AG04450 (cell line): ENCODE measurements at regions not wholly inside any gene's neighbourhood (a gene's known extent, or its start where the extent isn't known, plus 50 kb on each side); places are given as distances from the start of the nearest gene placed in this dataset.

ENCODE experiments used
- CTCF ChIA-PET: fragments of 300-600, 350-600 bp; formaldehyde crosslinking; extraction: SDS; loops from one replicate; lab custom pipeline; 2022; ENCODE audit warnings: antibody characterized with exemption, inconsistent platforms; lab: Charles Lee
- POLR2A ChIA-PET: fragments of 350-600 bp; formaldehyde crosslinking; extraction: SDS; loops from one replicate; lab custom pipeline; 2021; ENCODE audit warnings: antibody characterized with exemption, inconsistent platforms; lab: Yijun Ruan, JAX
- DNase-seq: peaks from one replicate; pipeline ENCODE4 v3.0.0-alpha.2; 2011; ENCODE audit warnings: low read depth, low spot score
- H3K27ac ChIP-seq: one replicate; pipeline ENCODE4 v1.5.1; 2012; ENCODE audit warnings: low read depth, low read length, control low read depth
- H3K27me3 ChIP-seq: one replicate; pipeline ENCODE4 v1.6.0; 2012; ENCODE audit warnings: low read length; ENCODE audit not compliant: control insufficient read depth, insufficient read depth
- H3K4me3 ChIP-seq: 2 replicates; pipeline ENCODE4 v1.5.1; 2011; ENCODE audit warnings: mild to moderate bottlenecking, low read depth, low read length, control low read depth
- H3K9me3 ChIP-seq: 2 replicates; pipeline ENCODE4 v1.5.1; 2012; ENCODE audit warnings: low read length; ENCODE audit not compliant: control insufficient read depth, insufficient read depth
- TF ChIP-seq, protein P1 (sequence below): IDR thresholded peaks from 2 replicates; pipeline ENCODE4 v1.5.1; 2011; ENCODE audit warnings: low read depth, low read length, control low read depth, inconsistent platforms

DNA sequence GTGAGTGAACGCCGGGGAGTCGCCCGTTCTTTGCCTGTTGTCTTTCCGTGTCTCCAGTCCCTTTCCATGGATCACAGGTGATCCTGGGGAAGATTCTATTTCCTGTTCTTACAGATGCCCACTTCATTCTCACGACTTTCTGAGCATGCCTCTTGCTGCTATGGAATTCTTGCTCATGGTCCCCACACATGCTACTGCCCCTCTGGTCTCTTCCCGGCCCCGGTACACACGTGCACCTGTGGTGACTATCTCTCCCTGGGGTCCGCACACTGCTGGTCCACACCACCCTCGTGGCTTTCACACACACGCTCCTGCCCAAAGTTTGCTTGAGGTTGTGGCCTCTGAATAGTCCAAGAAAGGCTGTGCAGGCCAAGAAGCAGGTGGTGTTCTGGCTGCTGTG is 67.9 kb upstream of the ALKAL2 start:
- TF ChIP-seq, protein P1, sequence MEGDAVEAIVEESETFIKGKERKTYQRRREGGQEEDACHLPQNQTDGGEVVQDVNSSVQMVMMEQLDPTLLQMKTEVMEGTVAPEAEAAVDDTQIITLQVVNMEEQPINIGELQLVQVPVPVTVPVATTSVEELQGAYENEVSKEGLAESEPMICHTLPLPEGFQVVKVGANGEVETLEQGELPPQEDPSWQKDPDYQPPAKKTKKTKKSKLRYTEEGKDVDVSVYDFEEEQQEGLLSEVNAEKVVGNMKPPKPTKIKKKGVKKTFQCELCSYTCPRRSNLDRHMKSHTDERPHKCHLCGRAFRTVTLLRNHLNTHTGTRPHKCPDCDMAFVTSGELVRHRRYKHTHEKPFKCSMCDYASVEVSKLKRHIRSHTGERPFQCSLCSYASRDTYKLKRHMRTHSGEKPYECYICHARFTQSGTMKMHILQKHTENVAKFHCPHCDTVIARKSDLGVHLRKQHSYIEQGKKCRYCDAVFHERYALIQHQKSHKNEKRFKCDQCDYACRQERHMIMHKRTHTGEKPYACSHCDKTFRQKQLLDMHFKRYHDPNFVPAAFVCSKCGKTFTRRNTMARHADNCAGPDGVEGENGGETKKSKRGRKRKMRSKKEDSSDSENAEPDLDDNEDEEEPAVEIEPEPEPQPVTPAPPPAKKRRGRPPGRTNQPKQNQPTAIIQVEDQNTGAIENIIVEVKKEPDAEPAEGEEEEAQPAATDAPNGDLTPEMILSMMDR, result no peak
- H3K27ac ChIP-seq, result no peak overlapping the region
- DNase-seq, result no peak
- H3K27me3 ChIP-seq, result no peaks in the 10 kb centered on the region
- POLR2A ChIA-PET, result no interaction called here
- peaks cover 36% of the 10 kb centered on the region for H3K9me3 ChIP-seq
- CTCF ChIA-PET, result no interaction called here
- no peak overlapping the region for H3K4me3 ChIP-seq

DNA sequence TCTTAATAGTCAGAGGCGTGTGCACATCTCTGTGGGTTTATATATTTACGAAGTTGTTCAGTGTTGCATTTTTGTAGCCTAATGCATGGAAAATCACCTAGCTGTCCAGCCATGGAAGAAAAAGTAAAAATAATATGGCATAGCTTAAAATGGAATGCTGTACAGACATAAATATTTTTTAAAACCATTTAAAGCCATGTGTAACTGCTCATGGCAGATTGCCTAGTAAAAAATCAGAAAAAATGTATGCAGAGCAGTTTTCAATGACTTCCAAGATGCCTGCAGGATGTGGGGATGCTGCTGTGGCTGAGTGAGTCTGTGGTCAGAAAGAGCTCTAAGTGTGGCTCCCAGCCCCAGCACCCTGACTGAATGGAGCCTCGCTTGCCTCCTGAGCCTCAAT is 64.8 kb upstream of the ALKAL2 start:
- ChIA-PET CTCF (no interaction called here), POLR2A (no interaction called here)
- TF ChIP-seq, protein P1, result no peak
- H3K27ac ChIP-seq, result no peak overlapping the region
- no peak for DNase-seq
- H3K9me3 ChIP-seq, result peaks cover 33% of the 10 kb centered on the region
- H3K4me3 ChIP-seq, result no peak overlapping the region
- no peaks in the 10 kb centered on the region for H3K27me3 ChIP-seq

DNA sequence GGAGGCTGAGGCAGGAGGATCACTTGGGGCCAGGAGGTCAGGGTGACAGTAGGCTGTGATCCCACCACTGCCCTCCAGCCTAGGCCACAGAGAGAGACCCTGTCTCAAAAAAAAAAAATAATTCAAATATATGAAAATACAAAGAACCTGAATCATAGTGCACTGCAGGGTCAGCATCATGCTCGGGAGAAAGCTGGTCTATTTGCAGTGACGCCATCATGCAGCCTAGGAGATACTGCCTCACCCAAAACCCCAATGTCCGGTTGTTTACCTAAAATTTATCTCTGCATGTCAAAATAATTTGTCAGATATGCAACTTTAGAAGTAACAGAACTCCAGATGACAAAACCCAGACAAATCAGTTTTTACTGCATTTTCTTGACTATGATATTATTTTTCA is 61.5 kb upstream of the ALKAL2 start:
- POLR2A ChIA-PET, result no interaction called here
- peaks cover 12% of the 10 kb centered on the region; the same call in 1 of the 2 replicates for H3K9me3 ChIP-seq
- no peak for DNase-seq
- no peak overlapping the region for H3K27ac ChIP-seq
- CTCF ChIA-PET, result no interaction called here
- H3K27me3 ChIP-seq, result no peaks in the 10 kb centered on the region
- TF ChIP-seq, protein P1, result no peak
- H3K4me3 ChIP-seq, result no peak overlapping the region

DNA sequence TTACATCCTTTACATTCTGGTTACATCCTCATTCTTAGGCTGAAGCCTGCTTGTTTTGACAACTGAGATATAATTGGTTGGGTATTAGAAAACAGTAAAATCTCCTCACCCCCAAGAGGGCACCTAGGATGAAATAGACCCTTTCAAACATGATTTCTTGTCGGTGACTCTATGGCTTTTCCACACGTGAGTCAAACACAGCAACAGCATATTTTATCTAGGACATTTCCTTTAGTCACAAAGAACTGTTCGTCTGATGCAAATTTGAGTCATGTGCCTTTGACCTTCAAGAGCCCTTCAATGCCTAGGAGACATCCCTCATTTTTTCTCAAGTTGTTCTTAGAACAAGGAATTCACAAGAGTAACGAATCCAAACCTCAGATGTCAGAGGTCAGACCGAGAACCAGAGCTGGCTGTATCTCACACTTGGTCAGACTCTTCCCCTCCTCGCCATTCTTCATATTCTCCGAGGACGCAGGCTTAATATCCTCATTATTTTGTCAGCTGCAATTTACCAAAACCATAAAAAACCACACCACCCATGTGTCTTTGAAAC is 60.5 kb upstream of the ALKAL2 start:
- Histone ChIP-seq H3K27me3 (no peaks in the 10 kb centered on the region), H3K27ac (no peak overlapping the region), H3K9me3 (peaks cover 12% of the 10 kb centered on the region; the same call in 1 of the 2 replicates), H3K4me3 (no peak overlapping the region)
- no peak for DNase-seq
- TF ChIP-seq, protein P1, result no peak
- ChIA-PET CTCF (no interaction called here), POLR2A (no interaction called here)

DNA sequence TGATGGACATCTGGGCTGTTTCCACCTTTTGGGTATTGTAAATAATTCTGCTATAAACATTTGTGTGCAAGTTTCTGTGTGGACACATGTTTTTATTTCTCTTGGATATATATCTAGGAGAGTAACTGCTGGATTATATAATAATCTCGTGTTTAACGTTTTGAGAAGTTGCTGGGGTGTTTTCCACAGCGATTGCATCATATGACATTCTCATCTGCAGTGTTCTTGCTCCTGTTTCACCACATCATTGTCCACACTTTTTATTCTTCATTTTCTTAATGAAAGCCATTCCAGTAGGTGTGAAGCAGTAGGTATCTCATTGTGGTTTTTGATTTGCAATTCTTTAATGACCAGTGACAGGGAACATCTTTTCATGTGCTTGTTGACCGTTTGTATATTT is 56.9 kb upstream of the ALKAL2 start:
- CTCF ChIA-PET, result no interaction called here
- POLR2A ChIA-PET, result no interaction called here
- Histone ChIP-seq H3K9me3 (peaks cover 29% of the 10 kb centered on the region), H3K27ac (no peak overlapping the region), H3K4me3 (no peak overlapping the region), H3K27me3 (no peaks in the 10 kb centered on the region)
- TF ChIP-seq, protein P1, result no peak
- no peak for DNase-seq
